ENCODE measurements at regions not wholly inside any gene's neighbourhood (a gene's known extent, or its start where the extent isn't known, plus 50 kb on each side); places are given as distances from the start of the nearest gene placed in this dataset.

GRCh38 chr7:16061011-16061410, 360.3 kb downstream of the CRPPA start:
- H3K4me1 ChIP-seq (ENCODE audit: insufficient read depth, low read length): no peaks in the 10 kb centered on the region
- H3K4me3 ChIP-seq (ENCODE audit: low read length): no peak overlapping the region
- H2AFZ ChIP-seq (ENCODE audit: low read depth, low read length): no peak overlapping the region
- H3K9me3 ChIP-seq (ENCODE audit: low read length): no peaks in the 10 kb centered on the region
- H3K36me3 ChIP-seq (ENCODE audit: insufficient read depth, low read length): no peaks in the 10 kb centered on the region
- H3K27me3 ChIP-seq (ENCODE audit: insufficient read depth, low read length): no peaks in the 10 kb centered on the region

DNA sequence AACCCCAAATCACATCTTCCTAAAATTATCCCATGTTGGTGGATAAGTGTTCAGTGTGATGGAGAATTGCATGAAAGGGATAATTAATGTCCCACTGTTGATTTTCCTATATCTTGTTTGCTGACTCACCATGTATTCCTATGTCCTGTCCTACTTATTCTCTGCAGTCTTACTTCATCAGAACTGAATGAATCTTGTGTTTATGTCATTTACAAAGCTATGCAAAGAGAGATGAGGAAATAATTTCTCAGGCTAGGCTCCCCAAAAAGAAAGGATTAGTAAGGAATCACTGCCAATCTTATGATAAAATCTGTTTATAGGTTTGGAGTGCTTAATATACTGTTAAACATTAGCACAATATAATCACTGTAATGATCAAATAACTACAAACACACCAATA, 360.8 kb downstream of the CRPPA start:
- Histone ChIP-seq H3K4me3 (ENCODE audit: low read length) (no peak overlapping the region), H3K36me3 (ENCODE audit: insufficient read depth, low read length) (no peaks in the 10 kb centered on the region), H3K27me3 (ENCODE audit: insufficient read depth, low read length) (no peaks in the 10 kb centered on the region), H3K4me1 (ENCODE audit: insufficient read depth, low read length) (no peaks in the 10 kb centered on the region), H2AFZ (ENCODE audit: low read depth, low read length) (no peak overlapping the region), H3K9me3 (ENCODE audit: low read length) (no peaks in the 10 kb centered on the region)

DNA sequence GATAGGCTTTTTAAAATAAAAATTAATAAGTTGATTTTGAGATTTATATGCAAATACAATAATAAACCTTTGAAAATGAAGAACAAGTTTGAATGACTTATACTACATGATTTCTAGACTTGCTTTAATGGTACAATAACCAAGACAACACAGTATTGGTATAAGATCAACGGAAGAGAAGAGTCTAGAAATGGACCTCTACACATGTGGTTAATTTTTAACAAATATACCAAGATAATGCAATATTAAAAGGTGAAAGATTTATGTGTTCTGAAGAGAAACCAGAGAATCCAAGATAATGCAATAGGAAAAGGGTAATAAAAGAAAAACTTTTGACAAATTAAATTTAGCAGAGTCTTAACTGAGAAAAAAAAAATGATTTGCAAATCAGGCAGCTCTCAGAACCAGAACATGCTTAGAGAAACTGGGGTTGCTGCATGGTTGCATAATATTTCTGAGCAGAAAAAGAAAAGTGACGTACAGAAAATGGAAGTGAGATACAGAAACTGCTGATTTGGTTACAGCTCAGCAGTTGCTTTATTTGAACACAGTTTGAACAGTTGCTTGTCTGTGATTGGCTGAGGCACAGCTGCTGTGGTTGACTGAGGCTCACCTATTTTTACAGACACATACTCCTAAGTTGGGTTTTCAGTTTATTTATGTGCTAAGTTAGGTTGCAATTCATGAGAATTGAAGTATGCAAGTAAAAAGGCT, 365.9 kb downstream of the CRPPA start:
- Histone ChIP-seq H2AFZ (ENCODE audit: low read depth, low read length) (no peak overlapping the region), H3K9me3 (ENCODE audit: low read length) (no peaks in the 10 kb centered on the region), H3K4me3 (ENCODE audit: low read length) (no peak overlapping the region), H3K36me3 (ENCODE audit: insufficient read depth, low read length) (no peaks in the 10 kb centered on the region), H3K4me1 (ENCODE audit: insufficient read depth, low read length) (no peaks in the 10 kb centered on the region), H3K27me3 (ENCODE audit: insufficient read depth, low read length) (no peaks in the 10 kb centered on the region)

DNA sequence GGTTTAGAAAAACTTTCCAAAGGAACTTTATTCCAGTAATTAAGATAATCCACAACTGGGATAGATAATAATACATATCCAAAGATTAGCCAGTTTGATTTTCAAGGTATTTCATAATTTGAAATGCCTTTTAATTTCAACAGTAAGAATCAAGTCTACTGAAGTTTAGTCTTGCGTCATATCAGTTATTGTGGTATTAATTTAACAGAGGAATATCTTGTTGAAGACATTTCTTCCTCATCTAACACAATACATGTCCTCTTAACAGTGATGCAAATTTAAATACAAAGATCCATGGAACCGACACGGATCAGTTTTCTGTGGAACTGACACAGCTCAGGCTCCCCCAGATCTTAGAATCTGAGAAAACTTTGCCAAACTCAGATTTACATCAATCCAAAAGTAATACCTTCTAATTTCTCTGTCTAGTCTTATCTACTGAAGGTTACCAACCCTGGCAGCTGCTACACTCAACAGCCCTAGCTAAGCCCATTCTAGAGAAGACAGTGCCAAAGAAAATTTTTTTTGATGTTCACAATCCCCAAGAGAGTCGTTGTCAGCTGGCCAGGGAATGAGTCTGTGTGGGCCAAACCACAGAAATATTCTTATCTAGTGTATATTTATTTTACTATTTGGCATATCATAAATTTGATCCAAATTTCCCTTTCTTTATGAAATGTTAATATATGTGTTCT, 365.2 kb upstream of the MEOX2 start:
- Histone ChIP-seq H3K36me3 (ENCODE audit: insufficient read depth, low read length) (no peaks in the 10 kb centered on the region), H3K9me3 (ENCODE audit: low read length) (no peaks in the 10 kb centered on the region), H3K4me3 (ENCODE audit: low read length) (no peak overlapping the region), H3K27me3 (ENCODE audit: insufficient read depth, low read length) (no peaks in the 10 kb centered on the region), H2AFZ (ENCODE audit: low read depth, low read length) (no peak overlapping the region), H3K4me1 (ENCODE audit: insufficient read depth, low read length) (no peaks in the 10 kb centered on the region)

DNA sequence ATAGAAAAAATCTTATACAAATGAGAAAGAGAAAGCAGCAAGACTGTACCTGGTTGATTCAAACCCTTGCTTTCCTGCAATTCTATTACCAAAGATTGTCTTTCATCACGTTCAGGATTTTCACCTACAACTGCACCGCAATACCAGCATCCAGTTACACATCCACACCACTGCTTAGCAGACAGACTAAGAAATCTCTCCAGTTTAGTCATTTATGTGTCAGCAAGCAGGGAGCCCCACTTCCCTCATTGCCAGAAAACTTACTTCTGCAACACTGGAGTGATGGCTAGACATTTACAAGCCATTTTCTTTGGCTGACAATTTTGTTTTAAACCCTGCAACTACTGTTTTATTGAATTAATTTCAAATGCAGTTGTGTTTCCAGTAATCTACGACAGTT, 359.6 kb upstream of the MEOX2 start:
- Histone ChIP-seq H3K4me3 (ENCODE audit: low read length) (no peak overlapping the region), H3K9me3 (ENCODE audit: low read length) (no peaks in the 10 kb centered on the region), H3K36me3 (ENCODE audit: insufficient read depth, low read length) (no peaks in the 10 kb centered on the region), H2AFZ (ENCODE audit: low read depth, low read length) (no peak overlapping the region), H3K27me3 (ENCODE audit: insufficient read depth, low read length) (no peaks in the 10 kb centered on the region), H3K4me1 (ENCODE audit: insufficient read depth, low read length) (no peaks in the 10 kb centered on the region)

- Histone ChIP-seq H3K4me3 (ENCODE audit: low read length) (no peak overlapping the region), H3K27me3 (ENCODE audit: insufficient read depth, low read length) (no peaks in the 10 kb centered on the region), H3K9me3 (ENCODE audit: low read length) (no peaks in the 10 kb centered on the region), H2AFZ (ENCODE audit: low read depth, low read length) (no peak overlapping the region), H3K36me3 (ENCODE audit: insufficient read depth, low read length) (no peaks in the 10 kb centered on the region), H3K4me1 (ENCODE audit: insufficient read depth, low read length) (no peaks in the 10 kb centered on the region)
These were observed 358.8 kb upstream of the MEOX2 start for GRCh38 chr7:16045296-16045695.

- Histone ChIP-seq H3K9me3 (ENCODE audit: low read length) (no peaks in the 10 kb centered on the region), H3K4me1 (ENCODE audit: insufficient read depth, low read length) (no peaks in the 10 kb centered on the region), H3K4me3 (ENCODE audit: low read length) (no peak overlapping the region), H3K27me3 (ENCODE audit: insufficient read depth, low read length) (no peaks in the 10 kb centered on the region), H3K36me3 (ENCODE audit: insufficient read depth, low read length) (no peaks in the 10 kb centered on the region), H2AFZ (ENCODE audit: low read depth, low read length) (no peak overlapping the region)
These were observed 358.2 kb upstream of the MEOX2 start for GRCh38 chr7:16044645-16045044.

GRCh38 chr7:16040346-16040745, 353.9 kb upstream of the MEOX2 start:
- no peaks in the 10 kb centered on the region for H3K36me3 ChIP-seq (ENCODE audit: insufficient read depth, low read length)
- no peak overlapping the region for H2AFZ ChIP-seq (ENCODE audit: low read depth, low read length)
- no peak overlapping the region for H3K4me3 ChIP-seq (ENCODE audit: low read length)
- H3K9me3 ChIP-seq (ENCODE audit: low read length): no peaks in the 10 kb centered on the region
- no peaks in the 10 kb centered on the region for H3K4me1 ChIP-seq (ENCODE audit: insufficient read depth, low read length)
- H3K27me3 ChIP-seq (ENCODE audit: insufficient read depth, low read length): no peaks in the 10 kb centered on the region

GRCh38 chr7:16038906-16039305, 352.4 kb upstream of the MEOX2 start:
- Histone ChIP-seq H3K4me1 (ENCODE audit: insufficient read depth, low read length) (no peaks in the 10 kb centered on the region), H2AFZ (ENCODE audit: low read depth, low read length) (no peak overlapping the region), H3K36me3 (ENCODE audit: insufficient read depth, low read length) (no peaks in the 10 kb centered on the region), H3K4me3 (ENCODE audit: low read length) (no peak overlapping the region), H3K9me3 (ENCODE audit: low read length) (no peaks in the 10 kb centered on the region), H3K27me3 (ENCODE audit: insufficient read depth, low read length) (no peaks in the 10 kb centered on the region)

GRCh38 chr7:16035392-16035791, 348.9 kb upstream of the MEOX2 start:
- Histone ChIP-seq H3K36me3 (ENCODE audit: insufficient read depth, low read length) (no peaks in the 10 kb centered on the region), H3K27me3 (ENCODE audit: insufficient read depth, low read length) (no peaks in the 10 kb centered on the region), H2AFZ (ENCODE audit: low read depth, low read length) (no peak overlapping the region), H3K9me3 (ENCODE audit: low read length) (no peaks in the 10 kb centered on the region), H3K4me3 (ENCODE audit: low read length) (no peak overlapping the region), H3K4me1 (ENCODE audit: insufficient read depth, low read length) (no peaks in the 10 kb centered on the region)

DNA sequence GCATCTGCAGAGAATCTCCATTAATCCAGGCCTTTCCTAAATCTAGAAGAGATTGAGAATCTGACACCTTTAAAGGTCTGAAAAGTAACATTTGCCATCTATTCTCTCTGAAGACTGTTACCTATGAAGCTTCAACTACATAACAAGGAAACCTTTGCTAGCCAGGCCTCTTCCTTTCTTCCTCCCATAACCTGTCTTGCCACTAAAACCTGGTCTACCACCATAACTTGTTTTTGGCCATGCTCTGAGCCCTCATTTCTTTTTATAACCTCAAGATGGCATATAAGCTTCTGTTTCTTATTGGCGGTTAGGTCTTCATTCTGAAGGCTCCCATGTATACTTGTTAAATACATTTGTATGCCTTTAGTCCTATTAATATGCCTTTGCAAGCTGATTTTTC, 348.4 kb upstream of the MEOX2 start:
- Histone ChIP-seq H3K9me3 (ENCODE audit: low read length) (no peaks in the 10 kb centered on the region), H3K4me1 (ENCODE audit: insufficient read depth, low read length) (no peaks in the 10 kb centered on the region), H3K27me3 (ENCODE audit: insufficient read depth, low read length) (no peaks in the 10 kb centered on the region), H3K36me3 (ENCODE audit: insufficient read depth, low read length) (no peaks in the 10 kb centered on the region), H3K4me3 (ENCODE audit: low read length) (no peak overlapping the region), H2AFZ (ENCODE audit: low read depth, low read length) (no peak overlapping the region)

DNA sequence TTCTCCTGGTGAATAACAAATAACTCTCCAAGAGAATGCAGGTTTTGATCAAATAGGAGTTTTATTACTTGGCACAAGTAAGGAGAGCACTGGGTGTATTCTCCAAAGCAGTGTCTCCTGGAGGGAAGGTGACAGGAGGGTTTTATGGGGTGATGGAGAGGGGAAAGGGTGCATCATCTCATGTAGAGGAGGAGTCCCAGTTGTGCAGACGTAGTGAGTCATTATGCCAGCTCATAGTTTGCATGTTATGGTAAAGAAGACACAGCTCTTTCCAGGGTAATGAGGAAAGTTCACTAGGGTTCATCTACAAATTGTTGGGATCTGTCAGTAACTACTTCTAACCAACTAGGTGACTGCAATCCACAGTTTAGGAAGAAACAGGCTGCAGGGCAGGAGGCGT, 347.9 kb upstream of the MEOX2 start:
- Histone ChIP-seq H3K9me3 (ENCODE audit: low read length) (no peaks in the 10 kb centered on the region), H3K4me3 (ENCODE audit: low read length) (no peak overlapping the region), H3K27me3 (ENCODE audit: insufficient read depth, low read length) (no peaks in the 10 kb centered on the region), H2AFZ (ENCODE audit: low read depth, low read length) (no peak overlapping the region), H3K36me3 (ENCODE audit: insufficient read depth, low read length) (no peaks in the 10 kb centered on the region), H3K4me1 (ENCODE audit: insufficient read depth, low read length) (no peaks in the 10 kb centered on the region)

- Histone ChIP-seq H3K9me3 (ENCODE audit: low read length) (no peaks in the 10 kb centered on the region), H3K4me1 (ENCODE audit: insufficient read depth, low read length) (no peaks in the 10 kb centered on the region), H3K4me3 (ENCODE audit: low read length) (no peak overlapping the region), H3K27me3 (ENCODE audit: insufficient read depth, low read length) (no peaks in the 10 kb centered on the region), H3K36me3 (ENCODE audit: insufficient read depth, low read length) (no peaks in the 10 kb centered on the region), H2AFZ (ENCODE audit: low read depth, low read length) (no peak overlapping the region)
These were observed 346.8 kb upstream of the MEOX2 start for GRCh38 chr7:16033233-16033632.

GRCh38 chr7:16028636-16029035, 342.2 kb upstream of the MEOX2 start:
- Histone ChIP-seq H2AFZ (ENCODE audit: low read depth, low read length) (no peak overlapping the region), H3K4me3 (ENCODE audit: low read length) (no peak overlapping the region), H3K36me3 (ENCODE audit: insufficient read depth, low read length) (no peaks in the 10 kb centered on the region), H3K9me3 (ENCODE audit: low read length) (no peaks in the 10 kb centered on the region), H3K27me3 (ENCODE audit: insufficient read depth, low read length) (no peaks in the 10 kb centered on the region), H3K4me1 (ENCODE audit: insufficient read depth, low read length) (no peaks in the 10 kb centered on the region)
